ENCODE measurements at regions not wholly inside any gene's neighbourhood (a gene's known extent, or its start where the extent isn't known, plus 50 kb on each side); places are given as distances from the start of the nearest gene placed in this dataset.

- no peaks in the 10 kb centered on the region for H3K27me3 ChIP-seq (ENCODE audit: low read depth)
- no peaks in the 10 kb centered on the region for H3K9me3 ChIP-seq
- no peak overlapping the region for H3K4me3 ChIP-seq
- no peaks in the 10 kb centered on the region for H3K4me1 ChIP-seq
- no peak for DNase-seq (ENCODE audit: low spot score in 2 of 2)
- in situ Hi-C loops (cut with MboI; ENCODE audit: low sequenced_read_pairs) = no loop called here
- no peaks in the 10 kb centered on the region for H3K36me3 ChIP-seq (replicated peaks)
These were observed 141.6 kb upstream of the NPY2R start for GRCh38 chr4:155066871-155067270.

DNA sequence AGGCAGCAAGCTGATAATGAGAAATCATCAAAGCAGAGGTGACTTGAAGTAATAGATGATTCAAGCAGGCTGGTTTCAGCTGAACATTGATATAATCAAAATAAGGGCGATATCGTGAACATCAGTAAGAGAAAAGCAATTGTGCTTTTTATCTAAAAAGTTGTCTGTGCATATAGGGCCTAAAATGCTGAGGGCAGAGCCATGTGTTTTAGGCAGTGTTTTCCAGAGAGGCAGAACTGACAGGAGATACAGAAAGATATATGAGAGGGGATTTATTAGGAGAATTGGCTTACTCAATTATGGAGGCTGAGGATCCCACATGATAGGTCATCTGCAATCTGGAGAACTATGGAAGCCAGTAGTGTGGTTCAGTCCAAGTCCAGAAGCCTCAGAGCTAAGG lies 136.5 kb upstream of the NPY2R start:
- DNase-seq (ENCODE audit: low spot score in 2 of 2) = no peak
- H3K9me3 ChIP-seq = no peaks in the 10 kb centered on the region
- H3K36me3 ChIP-seq (replicated peaks) = no peaks in the 10 kb centered on the region
- H3K27me3 ChIP-seq (ENCODE audit: low read depth) = no peaks in the 10 kb centered on the region
- H3K4me1 ChIP-seq = no peaks in the 10 kb centered on the region
- no peak overlapping the region for H3K4me3 ChIP-seq
- in situ Hi-C loops (cut with MboI; ENCODE audit: low sequenced_read_pairs) = no loop called here

- in situ Hi-C loops (cut with MboI; ENCODE audit: low sequenced_read_pairs) = no loop called here
- no peaks in the 10 kb centered on the region for H3K9me3 ChIP-seq
These were observed 136.0 kb upstream of the NPY2R start for GRCh38 chr4:155072417-155072816.

DNA sequence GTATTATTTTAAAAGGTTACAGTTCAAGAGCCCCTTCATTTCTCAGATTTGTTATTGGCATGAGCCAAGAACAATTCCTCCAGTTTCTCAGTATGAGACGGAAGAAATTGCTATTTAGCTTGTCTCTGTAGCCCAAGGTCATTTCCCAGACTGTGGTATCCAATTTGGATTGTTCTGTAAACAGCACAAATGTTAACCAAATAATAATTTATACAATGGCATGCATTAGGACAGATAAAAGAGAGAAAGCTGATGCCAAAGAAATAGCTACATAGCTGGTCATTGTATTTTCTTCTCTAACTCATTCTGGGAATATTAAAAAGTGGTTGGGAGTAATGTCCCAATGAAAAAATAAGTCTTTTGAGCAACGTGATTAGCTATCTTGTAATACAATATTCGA lies 134.6 kb upstream of the NPY2R start:
- Histone ChIP-seq H3K4me1 (no peaks in the 10 kb centered on the region), H3K36me3 (replicated peaks) (no peaks in the 10 kb centered on the region), H3K27me3 (ENCODE audit: low read depth) (no peaks in the 10 kb centered on the region), H3K4me3 (no peak overlapping the region), H3K9me3 (no peaks in the 10 kb centered on the region)
- no peak for DNase-seq (ENCODE audit: low spot score in 2 of 2)
- in situ Hi-C loops (cut with MboI; ENCODE audit: low sequenced_read_pairs) = no loop called here

More at GRCh38 chr4:155072417-155072816, 136.0 kb upstream of the NPY2R start:
- Histone ChIP-seq H3K27me3 (ENCODE audit: low read depth) (no peaks in the 10 kb centered on the region), H3K4me1 (no peaks in the 10 kb centered on the region), H3K36me3 (replicated peaks) (no peaks in the 10 kb centered on the region), H3K4me3 (no peak overlapping the region)
- DNase-seq (ENCODE audit: low spot score in 2 of 2) = no peak

- in situ Hi-C loops (cut with MboI; ENCODE audit: low sequenced_read_pairs) = no loop called here
- no peak for DNase-seq (ENCODE audit: low spot score in 2 of 2)
- H3K27me3 ChIP-seq (ENCODE audit: low read depth) = no peaks in the 10 kb centered on the region
- H3K36me3 ChIP-seq (replicated peaks) = no peaks in the 10 kb centered on the region
- no peaks in the 10 kb centered on the region for H3K4me1 ChIP-seq
- H3K9me3 ChIP-seq = no peaks in the 10 kb centered on the region
- H3K4me3 ChIP-seq = no peak overlapping the region
These were observed 132.1 kb upstream of the NPY2R start for GRCh38 chr4:155076256-155076785.

GRCh38 chr4:155077452-155078229 lies 130.8 kb upstream of the NPY2R start:
- Histone ChIP-seq H3K36me3 (replicated peaks) (no peaks in the 10 kb centered on the region), H3K27me3 (ENCODE audit: low read depth) (no peaks in the 10 kb centered on the region), H3K4me1 (no peaks in the 10 kb centered on the region), H3K9me3 (no peaks in the 10 kb centered on the region), H3K4me3 (no peak overlapping the region)
- DNase-seq (ENCODE audit: low spot score in 2 of 2) = no peak
- in situ Hi-C loops (cut with MboI; ENCODE audit: low sequenced_read_pairs) = no loop called here

GRCh38 chr4:155079871-155080270 lies 128.6 kb upstream of the NPY2R start:
- H3K27me3 ChIP-seq (ENCODE audit: low read depth) = no peaks in the 10 kb centered on the region
- H3K4me3 ChIP-seq = no peak overlapping the region
- no peaks in the 10 kb centered on the region for H3K36me3 ChIP-seq (replicated peaks)
- H3K9me3 ChIP-seq = no peaks in the 10 kb centered on the region
- in situ Hi-C loops (cut with MboI; ENCODE audit: low sequenced_read_pairs) = no loop called here
- DNase-seq (ENCODE audit: low spot score in 2 of 2) = no peak
- H3K4me1 ChIP-seq = no peaks in the 10 kb centered on the region

DNA sequence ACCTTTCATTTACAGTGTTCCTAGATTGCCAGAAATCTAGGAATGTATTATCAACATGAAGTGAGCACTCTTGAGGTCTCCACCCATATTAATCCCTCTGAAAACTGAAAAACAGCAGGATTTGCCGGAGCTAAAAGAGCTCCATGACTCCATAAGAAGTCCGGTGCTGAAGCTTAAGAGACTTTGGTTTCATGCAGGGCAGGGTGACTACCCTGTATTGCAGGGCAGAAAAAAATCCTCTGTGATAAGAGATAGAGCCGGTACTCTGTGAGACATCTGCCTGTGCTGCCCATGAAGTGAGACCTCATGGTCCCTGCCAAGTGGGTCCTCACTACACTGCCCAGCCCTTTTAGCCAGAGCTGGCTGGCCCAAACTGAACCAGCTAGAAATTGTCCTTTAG lies 127.2 kb upstream of the NPY2R start:
- Histone ChIP-seq H3K4me3 (no peak overlapping the region), H3K36me3 (replicated peaks) (no peaks in the 10 kb centered on the region), H3K27me3 (ENCODE audit: low read depth) (no peaks in the 10 kb centered on the region), H3K4me1 (no peaks in the 10 kb centered on the region), H3K9me3 (no peaks in the 10 kb centered on the region)
- in situ Hi-C loops (cut with MboI; ENCODE audit: low sequenced_read_pairs) = no loop called here
- no peak for DNase-seq (ENCODE audit: low spot score in 2 of 2)

GRCh38 chr4:155085843-155086530 lies 122.4 kb upstream of the NPY2R start:
- no peaks in the 10 kb centered on the region for H3K27me3 ChIP-seq (ENCODE audit: low read depth)
- in situ Hi-C loops (cut with MboI; ENCODE audit: low sequenced_read_pairs) = no loop called here
- no peaks in the 10 kb centered on the region for H3K36me3 ChIP-seq (replicated peaks)
- H3K4me1 ChIP-seq = no peaks in the 10 kb centered on the region
- no peak for DNase-seq (ENCODE audit: low spot score in 2 of 2)
- H3K4me3 ChIP-seq = no peak overlapping the region
- no peaks in the 10 kb centered on the region for H3K9me3 ChIP-seq

DNA sequence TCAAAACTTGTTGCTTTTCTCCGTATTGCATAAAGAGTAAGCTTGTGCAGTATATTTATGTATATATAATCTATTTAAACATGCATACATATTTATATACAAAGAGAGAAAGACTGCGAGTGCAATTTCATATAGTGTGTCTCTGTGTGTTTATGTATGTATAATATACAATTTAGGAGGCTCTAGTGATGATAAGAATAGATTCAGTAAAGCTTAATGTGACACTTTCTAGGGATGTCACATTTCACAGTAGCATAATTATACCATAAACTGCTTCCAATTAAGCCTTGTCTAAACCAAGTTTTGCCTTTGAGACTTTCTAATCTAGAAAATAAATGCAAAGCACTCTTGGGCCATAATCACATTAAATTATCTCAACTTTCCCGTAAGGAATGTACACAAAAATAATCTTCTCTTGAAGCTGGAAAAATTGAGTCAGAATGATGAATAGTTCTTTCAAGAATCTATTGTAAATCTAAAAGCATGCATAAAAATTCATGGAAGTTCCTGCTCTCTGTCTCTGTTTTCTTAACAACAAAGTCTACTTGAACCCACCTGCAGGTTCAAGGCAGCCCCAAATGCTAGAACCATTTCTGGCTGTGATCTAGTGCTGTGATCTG lies 114.1 kb upstream of the NPY2R start:
- in situ Hi-C loops (cut with MboI; ENCODE audit: low sequenced_read_pairs) = no loop called here

GRCh38 chr4:155099231-155099630 lies 109.2 kb upstream of the NPY2R start:
- in situ Hi-C loops (cut with MboI; ENCODE audit: low sequenced_read_pairs) = no loop called here
- no peak for DNase-seq (ENCODE audit: low spot score in 2 of 2)

More for the DNA sequence above, 114.1 kb upstream of the NPY2R start:
- no peaks in the 10 kb centered on the region for H3K9me3 ChIP-seq
- H3K4me3 ChIP-seq = no peak overlapping the region
- H3K36me3 ChIP-seq (replicated peaks) = no peaks in the 10 kb centered on the region
- no peaks in the 10 kb centered on the region for H3K27me3 ChIP-seq (ENCODE audit: low read depth)
- DNase-seq (ENCODE audit: low spot score in 2 of 2) = no peak
- no peaks in the 10 kb centered on the region for H3K4me1 ChIP-seq

DNA sequence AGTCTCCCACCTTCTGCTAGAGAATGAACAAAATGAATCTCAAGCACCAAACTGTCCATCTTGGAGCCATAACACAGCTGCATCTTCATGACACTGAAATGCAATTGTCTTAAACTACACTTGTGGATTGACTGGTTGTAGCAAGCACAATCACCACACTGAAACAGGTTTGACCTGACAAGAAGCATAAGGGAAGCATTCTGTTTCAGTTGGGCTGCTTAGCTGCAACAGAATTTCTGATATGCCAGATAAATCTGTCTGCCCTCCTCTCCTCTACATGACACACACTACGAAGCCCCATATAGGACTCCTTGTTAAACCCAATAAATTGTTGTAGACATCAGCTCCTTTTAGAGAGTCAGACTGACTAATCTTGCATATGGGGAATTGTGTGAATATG lies 101.8 kb upstream of the NPY2R start:
- in situ Hi-C loops (cut with MboI; ENCODE audit: low sequenced_read_pairs) = no loop called here

More at GRCh38 chr4:155099231-155099630, 109.2 kb upstream of the NPY2R start:
- Histone ChIP-seq H3K36me3 (replicated peaks) (no peaks in the 10 kb centered on the region), H3K9me3 (no peaks in the 10 kb centered on the region), H3K4me1 (no peaks in the 10 kb centered on the region), H3K27me3 (ENCODE audit: low read depth) (no peaks in the 10 kb centered on the region), H3K4me3 (no peak overlapping the region)

GRCh38 chr4:155107059-155107458 lies 101.4 kb upstream of the NPY2R start:
- no peak overlapping the region for H3K4me3 ChIP-seq
- no peak for DNase-seq (ENCODE audit: low spot score in 2 of 2)
- H3K27me3 ChIP-seq (ENCODE audit: low read depth) = no peaks in the 10 kb centered on the region
- no peaks in the 10 kb centered on the region for H3K9me3 ChIP-seq
- in situ Hi-C loops (cut with MboI; ENCODE audit: low sequenced_read_pairs) = no loop called here
- no peaks in the 10 kb centered on the region for H3K4me1 ChIP-seq
- no peaks in the 10 kb centered on the region for H3K36me3 ChIP-seq (replicated peaks)

More for the DNA sequence above, 101.8 kb upstream of the NPY2R start:
- Histone ChIP-seq H3K36me3 (replicated peaks) (no peaks in the 10 kb centered on the region), H3K4me1 (no peaks in the 10 kb centered on the region), H3K4me3 (no peak overlapping the region), H3K27me3 (ENCODE audit: low read depth) (no peaks in the 10 kb centered on the region), H3K9me3 (no peaks in the 10 kb centered on the region)
- DNase-seq (ENCODE audit: low spot score in 2 of 2) = no peak

GRCh38 chr4:155114790-155115189 lies 93.6 kb upstream of the NPY2R start:
- Histone ChIP-seq H3K27me3 (ENCODE audit: low read depth) (no peaks in the 10 kb centered on the region), H3K4me1 (no peaks in the 10 kb centered on the region; the same call in 1 of the 2 replicates), H3K36me3 (replicated peaks) (no peaks in the 10 kb centered on the region), H3K4me3 (no peak overlapping the region), H3K9me3 (no peaks in the 10 kb centered on the region)
- in situ Hi-C loops (cut with MboI; ENCODE audit: low sequenced_read_pairs) = no loop called here
- DNase-seq (ENCODE audit: low spot score in 2 of 2) = no peak

Measured in HAP-1 (cell line).